GM13976 (cell line): ENCODE measurements at regions not wholly inside any gene's neighbourhood (a gene's known extent, or its start where the extent isn't known, plus 50 kb on each side); places are given as distances from the start of the nearest gene placed in this dataset.

ENCODE experiments used
- DNase-seq: peaks from one replicate; pipeline ENCODE4 v3.0.0; 2012; ENCODE audit warnings: low spot score
- in situ Hi-C: fragments of 300-500 bp; cut with MboI; formaldehyde crosslinking; loops from one replicate; pipeline ENCODE4 v1.12.0; 2022; ENCODE audit warnings: low sequenced_read_pairs, mixed read lengths, inconsistent platforms; ENCODE audit not compliant: unreplicated experiment
- TF ChIP-seq, protein P1 (sequence below): IDR thresholded peaks from 2 replicates; pipeline ENCODE4 v1.5.1; 2012; ENCODE audit warnings: borderline replicate concordance, mild to moderate bottlenecking; ENCODE audit not compliant: insufficient read depth; ENCODE audit errors: extremely low read depth, missing control alignments, control extremely low read depth

DNA sequence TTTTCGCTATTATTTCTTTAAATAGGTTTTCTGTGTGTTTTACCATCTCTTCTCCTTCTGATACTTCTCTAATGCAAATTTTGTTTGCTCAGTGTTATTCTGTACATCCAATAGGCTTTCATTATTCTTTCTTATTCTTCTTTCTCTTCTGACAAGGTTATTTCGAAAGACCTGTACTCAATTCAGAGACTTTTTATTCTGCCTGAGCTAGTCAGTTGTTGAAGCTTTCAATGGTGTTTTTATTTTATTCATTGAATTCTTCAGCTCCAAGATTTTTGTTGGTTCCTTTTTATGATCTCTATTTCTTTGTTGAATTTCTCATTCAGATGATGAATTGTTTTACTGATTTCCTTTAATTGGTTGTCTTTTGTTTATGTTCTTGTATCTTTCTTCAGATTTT, 706.2 kb downstream of the NR2F1-AS1 start:
- DNase-seq = no peak
- in situ Hi-C loops = no loop called here
- TF ChIP-seq, protein P1, sequence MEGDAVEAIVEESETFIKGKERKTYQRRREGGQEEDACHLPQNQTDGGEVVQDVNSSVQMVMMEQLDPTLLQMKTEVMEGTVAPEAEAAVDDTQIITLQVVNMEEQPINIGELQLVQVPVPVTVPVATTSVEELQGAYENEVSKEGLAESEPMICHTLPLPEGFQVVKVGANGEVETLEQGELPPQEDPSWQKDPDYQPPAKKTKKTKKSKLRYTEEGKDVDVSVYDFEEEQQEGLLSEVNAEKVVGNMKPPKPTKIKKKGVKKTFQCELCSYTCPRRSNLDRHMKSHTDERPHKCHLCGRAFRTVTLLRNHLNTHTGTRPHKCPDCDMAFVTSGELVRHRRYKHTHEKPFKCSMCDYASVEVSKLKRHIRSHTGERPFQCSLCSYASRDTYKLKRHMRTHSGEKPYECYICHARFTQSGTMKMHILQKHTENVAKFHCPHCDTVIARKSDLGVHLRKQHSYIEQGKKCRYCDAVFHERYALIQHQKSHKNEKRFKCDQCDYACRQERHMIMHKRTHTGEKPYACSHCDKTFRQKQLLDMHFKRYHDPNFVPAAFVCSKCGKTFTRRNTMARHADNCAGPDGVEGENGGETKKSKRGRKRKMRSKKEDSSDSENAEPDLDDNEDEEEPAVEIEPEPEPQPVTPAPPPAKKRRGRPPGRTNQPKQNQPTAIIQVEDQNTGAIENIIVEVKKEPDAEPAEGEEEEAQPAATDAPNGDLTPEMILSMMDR = no peak

- TF ChIP-seq, protein P1 = no peak
- DNase-seq = no peak
- in situ Hi-C loops = no loop called here
These were observed 712.6 kb downstream of the NR2F1-AS1 start for GRCh38 chr5:92868442-92868841.

- TF ChIP-seq, protein P1 = no peak
- no peak for DNase-seq
- in situ Hi-C loops = no loop called here
These were observed 716.4 kb downstream of the NR2F1-AS1 start for GRCh38 chr5:92864591-92864990.

DNA sequence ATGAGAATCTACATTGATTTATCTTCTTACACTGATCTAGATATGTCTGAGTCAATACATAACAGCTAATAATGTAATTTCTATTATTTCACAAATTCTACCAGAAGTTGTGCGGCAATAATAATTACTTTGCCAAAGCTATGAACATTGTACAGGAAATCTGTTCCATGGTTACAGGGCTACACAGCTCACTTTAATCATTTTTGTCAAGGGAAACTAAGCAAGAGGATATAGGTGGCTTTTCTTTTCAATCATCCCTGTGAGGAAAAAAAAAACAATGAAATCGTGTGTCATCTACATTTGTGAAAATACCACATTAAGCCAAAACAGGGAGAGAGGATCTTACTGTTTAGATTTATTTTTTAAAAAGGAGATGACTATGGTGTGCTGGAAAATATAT, 717.4 kb downstream of the NR2F1-AS1 start:
- in situ Hi-C loops = no loop called here
- DNase-seq = no peak
- TF ChIP-seq, protein P1 = no peak

DNA sequence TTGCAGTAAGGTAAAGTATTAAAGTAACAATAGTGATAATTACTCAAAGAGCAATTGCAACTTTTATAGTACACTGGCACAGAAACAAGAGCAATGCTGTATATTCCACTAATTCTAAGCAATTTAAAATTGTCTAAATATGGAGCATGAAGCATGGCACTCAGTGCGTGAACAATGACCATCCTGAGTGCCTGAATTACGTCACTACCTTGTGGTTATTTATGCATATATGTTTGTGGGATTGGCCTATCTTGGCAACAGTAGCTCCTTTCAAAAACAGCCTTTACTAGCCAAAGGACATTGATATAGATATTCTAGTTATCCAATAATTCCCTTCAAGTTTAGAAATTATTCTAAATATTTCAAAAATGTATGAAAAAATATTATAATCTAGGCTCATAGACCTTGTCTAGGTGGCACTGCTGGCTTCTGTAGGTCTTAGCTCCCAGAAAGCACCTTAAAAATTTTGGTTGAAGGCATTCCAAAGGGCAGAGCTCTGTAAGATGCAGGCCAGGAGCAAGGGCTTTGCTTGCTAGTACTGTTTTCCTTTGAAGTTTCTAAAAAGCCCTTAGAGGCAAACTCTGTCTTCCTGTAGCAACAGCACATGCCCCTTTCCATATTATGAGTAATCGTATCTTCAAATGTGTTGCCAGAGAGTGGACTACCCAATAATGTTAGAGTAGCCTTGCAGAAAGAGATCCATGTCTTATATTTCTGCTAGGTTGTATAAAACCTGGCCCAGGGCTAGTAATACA, 719.3 kb downstream of the NR2F1-AS1 start:
- in situ Hi-C loops = no loop called here
- DNase-seq = no peak
- TF ChIP-seq, protein P1 = no peak

GRCh38 chr5:92860061-92860460, 721.0 kb downstream of the NR2F1-AS1 start:
- in situ Hi-C loops = no loop called here
- no peak for DNase-seq
- TF ChIP-seq, protein P1 = no peak

GRCh38 chr5:92852219-92852618, 728.8 kb downstream of the NR2F1-AS1 start:
- DNase-seq = no peak
- in situ Hi-C loops = no loop called here
- TF ChIP-seq, protein P1 = no peak
